Fibroblast of lung (primary cell): ENCODE measurements at regions not wholly inside any gene's neighbourhood (a gene's known extent, or its start where the extent isn't known, plus 50 kb on each side); places are given as distances from the start of the nearest gene placed in this dataset.

Experiments used
- CTCF ChIP-seq, 2 donors: IDR thresholded peaks in 1 of 2; conservative IDR thresholded peaks in 1 of 2; 1 replicate in 1 of 2; 2 replicates in 1 of 2; pipeline ENCODE4 v1.5.1; 2011 to 2012; ENCODE audit warnings: low read length in 2 of 2, control low read depth in 1 of 2, inconsistent platforms in 1 of 2, low read depth in 1 of 2, mild to moderate bottlenecking in 1 of 2
- EZH2 ChIP-seq: IDR thresholded peaks from 2 replicates; pipeline ENCODE4 v1.5.1; 2012; ENCODE audit warnings: low read length, control low read depth, mild to moderate bottlenecking; ENCODE audit errors: missing control alignments

- TF ChIP-seq CTCF (conservative IDR thresholded peaks at IDR 0.05 in 1 of 2, IDR thresholded peaks at IDR 0.05 in 1 of 2; ENCODE audit: low read depth in 1 of 2, low read length in 2 of 2) (no peak), EZH2 (no peak)
These were observed 278.0 kb upstream of the TBL1XR1 start for GRCh38 chr3:177475356-177475665.
